Neural cell (in vitro differentiated cells): ENCODE measurements at regions not wholly inside any gene's neighbourhood (a gene's known extent, or its start where the extent isn't known, plus 50 kb on each side); places are given as distances from the start of the nearest gene placed in this dataset.

Experiments
- EP300 ChIP-seq: fragments of 450-650 bp; conservative IDR thresholded peaks from 2 replicates; pipeline ENCODE4 v1.6.1; 2014; ENCODE audit warnings: antibody characterized with exemption, mild to moderate bottlenecking, moderate library complexity; ENCODE audit not compliant: poor library complexity, severe bottlenecking
- EZH2 ChIP-seq: fragments of 200-600, 300-800 bp; shearing (Covaris generic), sonication (generic); IDR thresholded peaks from 2 replicates; pipeline ENCODE4 v1.6.1; 2014; ENCODE audit warnings: antibody characterized with exemption, low read length, borderline replicate concordance, mild to moderate bottlenecking; ENCODE audit not compliant: insufficient read depth, poor library complexity, severe bottlenecking
- POLR2AphosphoS5 ChIP-seq: IDR thresholded peaks from 2 replicates; pipeline ENCODE4 v1.6.1; 2012
- RAD21 ChIP-seq: fragments of 450-650 bp; conservative IDR thresholded peaks from 2 replicates; pipeline ENCODE4 v1.6.1; 2014; ENCODE audit warnings: antibody characterized with exemption, mild to moderate bottlenecking, moderate library complexity
- SMC3 ChIP-seq: fragments of 450-650 bp; conservative IDR thresholded peaks from 2 replicates; pipeline ENCODE4 v1.6.1; 2014; ENCODE audit warnings: antibody characterized with exemption, mild to moderate bottlenecking, moderate library complexity; ENCODE audit not compliant: poor library complexity
- TAF1 ChIP-seq: IDR thresholded peaks from 2 replicates; pipeline ENCODE4 v1.6.1; 2012; ENCODE audit warnings: low read depth
- TF ChIP-seq, protein P1 (sequence below): fragments of 450-650 bp; IDR thresholded peaks from 2 replicates; pipeline ENCODE4 v1.5.1; 2014; ENCODE audit warnings: antibody characterized with exemption, mild to moderate bottlenecking, moderate library complexity; ENCODE audit not compliant: poor library complexity, severe bottlenecking

- TF ChIP-seq, protein P1, sequence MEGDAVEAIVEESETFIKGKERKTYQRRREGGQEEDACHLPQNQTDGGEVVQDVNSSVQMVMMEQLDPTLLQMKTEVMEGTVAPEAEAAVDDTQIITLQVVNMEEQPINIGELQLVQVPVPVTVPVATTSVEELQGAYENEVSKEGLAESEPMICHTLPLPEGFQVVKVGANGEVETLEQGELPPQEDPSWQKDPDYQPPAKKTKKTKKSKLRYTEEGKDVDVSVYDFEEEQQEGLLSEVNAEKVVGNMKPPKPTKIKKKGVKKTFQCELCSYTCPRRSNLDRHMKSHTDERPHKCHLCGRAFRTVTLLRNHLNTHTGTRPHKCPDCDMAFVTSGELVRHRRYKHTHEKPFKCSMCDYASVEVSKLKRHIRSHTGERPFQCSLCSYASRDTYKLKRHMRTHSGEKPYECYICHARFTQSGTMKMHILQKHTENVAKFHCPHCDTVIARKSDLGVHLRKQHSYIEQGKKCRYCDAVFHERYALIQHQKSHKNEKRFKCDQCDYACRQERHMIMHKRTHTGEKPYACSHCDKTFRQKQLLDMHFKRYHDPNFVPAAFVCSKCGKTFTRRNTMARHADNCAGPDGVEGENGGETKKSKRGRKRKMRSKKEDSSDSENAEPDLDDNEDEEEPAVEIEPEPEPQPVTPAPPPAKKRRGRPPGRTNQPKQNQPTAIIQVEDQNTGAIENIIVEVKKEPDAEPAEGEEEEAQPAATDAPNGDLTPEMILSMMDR, result no peak
- TF ChIP-seq RAD21 (no peak), EP300 (no peak), EZH2 (no peak), SMC3 (no peak), TAF1 (no peak), POLR2AphosphoS5 (no peak)
These were observed 523.2 kb upstream of the IGFBP3 start for GRCh38 chr7:46444256-46444655.
